HepG2 (cell line): ENCODE measurements at regions not wholly inside any gene's neighbourhood (a gene's known extent, or its start where the extent isn't known, plus 50 kb on each side); places are given as distances from the start of the nearest gene placed in this dataset.

ENCODE experiments used
- ATAC-seq: fragments of 200-7000 bp; cut with Tn5 transposase; 3 replicates; pipeline ENCODE4 v1.9.1; 2020; ENCODE audit warnings: mild to moderate bottlenecking, moderate library complexity
- BruUV-seq: library from RNA; stranded (reverse); fragments of 400-500 nt; replicated peaks from 2 replicates; lab custom pipeline; 2021; lab: Mats Ljungman, UMichigan
- CTCF ChIA-PET: fragments of 300-600 bp; formaldehyde crosslinking; extraction: SDS; loops from one replicate; lab custom pipeline; 2021; ENCODE audit warnings: low total read pairs, inconsistent platforms, low intra/inter-chr PET ratio; lab: Yijun Ruan, JAX
- POLR2A ChIA-PET: fragments of 350-600 bp; sonication (Branson Sonifier 250); formaldehyde crosslinking; loops from one replicate; lab custom pipeline; 2020; ENCODE audit warnings: antibody characterized with exemption, inconsistent platforms; lab: Yijun Ruan, JAX
- DNase-seq: peaks from one replicate; pipeline ENCODE4 v3.0.0-alpha.2; 2015; ENCODE audit warnings: low spot score
- FAIRE-seq: peaks from 3 replicates; lab custom pipeline; 2011; peaks lifted over from hg19 to GRCh38; lab: Jason Lieb, UNC
- H2AFZ ChIP-seq: one replicate; pipeline ENCODE4 v1.6.1; 2011; ENCODE audit warnings: low read length, inconsistent platforms
- H3K27ac ChIP-seq: fragments of 300-600 bp; 3 replicates; pipeline ENCODE4 v1.8.0; 2011; ENCODE audit warnings: mixed run types, mild to moderate bottlenecking, mixed read lengths, low read length, inconsistent platforms; ENCODE audit not compliant: insufficient read depth; ENCODE audit errors: extremely low read length
- H3K27me3 ChIP-seq, 2 experiments: fragments of 200-600 bp in 1 of 2; 2 replicates in 1 of 2; 3 replicates in 1 of 2; pipeline versions ENCODE4 v1.6.0 to v1.8.0; 2011; ENCODE audit warnings: low read length in 2 of 2, mild to moderate bottlenecking in 2 of 2, moderate library complexity in 2 of 2, inconsistent platforms in 1 of 2; ENCODE audit not compliant: insufficient read depth in 2 of 2, control insufficient read depth in 1 of 2
- H3K36me3 ChIP-seq, 2 experiments: fragments of 200-600 bp in 1 of 2; replicated peaks in 1 of 2; 2 replicates in 1 of 2; 3 replicates in 1 of 2; pipeline versions ENCODE4 v1.5.1 to v1.8.0; 2011; ENCODE audit warnings: low read length in 2 of 2, inconsistent platforms in 1 of 2; ENCODE audit not compliant: insufficient read depth in 2 of 2, control insufficient read depth in 1 of 2
- H3K4me1 ChIP-seq: 2 replicates; pipeline ENCODE4 v1.5.1; 2012; ENCODE audit warnings: low read length, inconsistent platforms; ENCODE audit not compliant: insufficient read depth
- H3K4me2 ChIP-seq: 2 replicates; pipeline ENCODE4 v1.6.0; 2011; ENCODE audit warnings: low read depth, low read length, inconsistent platforms
- H3K4me3 ChIP-seq, 3 experiments: fragments of 200-600 bp in 1 of 3; sonication (generic), shearing (Covaris generic) in 1 of 3; replicated peaks in 1 of 3; 2 replicates each; pipeline ENCODE4 v1.5.1; 2011 to 2016; ENCODE audit warnings: low read length in 3 of 3, inconsistent platforms in 2 of 3, low read depth in 2 of 3, mild to moderate bottlenecking in 2 of 3, control low read depth in 1 of 3, mixed read lengths in 1 of 3; ENCODE audit not compliant: insufficient read depth in 1 of 3
- H3K79me2 ChIP-seq: one replicate; pipeline ENCODE4 v1.6.1; 2011; ENCODE audit warnings: low read length, inconsistent platforms; ENCODE audit not compliant: insufficient read depth
- H3K9ac ChIP-seq: 2 replicates; pipeline ENCODE4 v1.6.0; 2011; ENCODE audit warnings: mild to moderate bottlenecking, low read depth, low read length, inconsistent platforms; ENCODE audit not compliant: insufficient read depth
- H3K9me3 ChIP-seq: 2 replicates; pipeline ENCODE4 v1.5.1; 2012; ENCODE audit warnings: mild to moderate bottlenecking, low read length
- H4K20me1 ChIP-seq: 2 replicates; pipeline ENCODE4 v1.6.0; 2011; ENCODE audit warnings: inconsistent platforms, mild to moderate bottlenecking, low read length, moderate library complexity; ENCODE audit not compliant: insufficient read depth
- AGO1 ChIP-seq: fragments of 200-400 bp; formaldehyde crosslinking; IDR thresholded peaks from 2 replicates; pipeline ENCODE4 v1.6.1; 2017; ENCODE audit warnings: mild to moderate bottlenecking, low read depth, low read length, moderate library complexity; ENCODE audit not compliant: poor library complexity, severe bottlenecking
- ATM ChIP-seq: fragments of 450-650 bp; IDR thresholded peaks from 2 replicates; pipeline ENCODE4 v1.7.1; 2017; ENCODE audit warnings: mild to moderate bottlenecking, borderline replicate concordance
- FOXA1 ChIP-seq, 2 experiments: fragments of 450-650 bp in 1 of 2; sonication (generic) in 1 of 2; formaldehyde crosslinking in 1 of 2; IDR thresholded peaks; 2 replicates each; pipeline versions ENCODE4 v1.4.0 to v1.6.1; 2016 to 2020; ENCODE audit warnings: missing genetic modification reagents in 1 of 2
- MTA3 ChIP-seq: sonication (generic); formaldehyde crosslinking; IDR thresholded peaks from 2 replicates; pipeline ENCODE4 v1.4.0; 2020; ENCODE audit warnings: missing genetic modification reagents
- SYNCRIP ChIP-seq: fragments of 200-400 bp; formaldehyde crosslinking; IDR thresholded peaks from 2 replicates; pipeline ENCODE4 v1.6.1; 2018; ENCODE audit warnings: mild to moderate bottlenecking, low read depth, low read length; ENCODE audit not compliant: insufficient read depth
- ZNF468 ChIP-seq: sonication (generic); formaldehyde crosslinking; IDR thresholded peaks from 2 replicates; pipeline ENCODE4 v1.8.0; 2022; ENCODE audit warnings: mild to moderate bottlenecking, moderate library complexity, missing genetic modification reagents
- ZNF562 ChIP-seq: sonication (generic); formaldehyde crosslinking; IDR thresholded peaks from 2 replicates; pipeline ENCODE4 v1.8.0; 2022; ENCODE audit warnings: missing genetic modification reagents, borderline replicate concordance
- WGBS: methylation state at CpG from one replicate; pipeline ENCODE4 v1.1.6; 2017; ENCODE audit warnings: low lambda C conversion rate; 5-methylcytosine and 5-hydroxymethylcytosine counted together
- in situ Hi-C: cut with HindIII; loops from 2 replicates; pipeline ENCODE4 v1.10.0; 2017; ENCODE audit warnings: low pct_unique_long_range_greater_than_20kb; ENCODE audit not compliant: extremely low pct_ligation_motif_present
- intact Hi-C: fragments of 100-400 bp; cut with micrococcal nuclease; formaldehyde crosslinking; loops from one replicate; pipeline ENCODE4 v1.10.0; 2022; ENCODE audit not compliant: unreplicated experiment

- TF ChIP-seq SYNCRIP, result no peak
- no peak for TF ChIP-seq ZNF562 (CRISPR knock-in tag)
Observed at GRCh38 chr3:106213954-106214353, 345.1 kb upstream of the CBLB start (continued).

- Histone ChIP-seq H3K79me2 (no peaks in the 10 kb centered on the region), H3K36me3 (no peaks in the 10 kb centered on the region), H3K9ac (no peak overlapping the region), H3K27ac (no peak overlapping the region), H4K20me1 (no peaks in the 10 kb centered on the region), H3K4me2 (no peak overlapping the region), H3K4me3 (no peak overlapping the region), H3K4me1 (no peaks in the 10 kb centered on the region), H3K9me3 (no peaks in the 10 kb centered on the region), H3K27me3 (no peaks in the 10 kb centered on the region), H2AFZ (no peak overlapping the region)
- TF ChIP-seq FOXA1 (IDR thresholded peaks at IDR 0.05) (peak; percentile 42; the same call in 1 of the 2 replicates), FOXA1 (CRISPR knock-in tag; IDR thresholded peaks at IDR 0.05) (no peak), ZNF468 (no peak)
- POLR2A ChIA-PET, result no interaction called here
- DNase-seq (no peak), ATAC-seq (no peak), FAIRE-seq (no peak)
- intact Hi-C loops, result no loop called here
- WGBS, result 10% methylated on average over 4 of the region's 4 CpGs
- in situ Hi-C loops, result no loop called here
- CTCF ChIA-PET, result no interaction called here
- BruUV-seq, result no TSS peak
Observed at GRCh38 chr3:106214641-106215040, 345.8 kb upstream of the CBLB start.

GRCh38 chr3:106215047-106215446 lies 346.2 kb upstream of the CBLB start:
- Histone ChIP-seq H2AFZ (no peak overlapping the region), H3K27ac (no peak overlapping the region), H3K9ac (no peak overlapping the region), H3K79me2 (no peaks in the 10 kb centered on the region), H4K20me1 (no peaks in the 10 kb centered on the region), H3K4me2 (no peak overlapping the region), H3K9me3 (no peaks in the 10 kb centered on the region), H3K4me1 (no peaks in the 10 kb centered on the region), H3K27me3 (no peaks in the 10 kb centered on the region), H3K36me3 (no peaks in the 10 kb centered on the region), H3K4me3 (no peak overlapping the region)
- ChIA-PET POLR2A (no interaction called here), CTCF (no interaction called here)
- intact Hi-C loops (no loop called here), in situ Hi-C loops (no loop called here)
- no TSS peak for BruUV-seq
- ATAC-seq, result no peak
- 0% methylated on average over 1 of the region's 1 CpG for WGBS
- DNase-seq, result no peak
- FAIRE-seq, result no peak
- TF ChIP-seq MTA3 (CRISPR knock-in tag) (no peak), ATM (no peak), AGO1 (no peak)
